Neural crest cell (in vitro differentiated cells): ENCODE measurements at regions not wholly inside any gene's neighbourhood (a gene's known extent, or its start where the extent isn't known, plus 50 kb on each side); places are given as distances from the start of the nearest gene placed in this dataset.

ENCODE experiments used
- DNase-seq: peaks from one replicate; pipeline ENCODE4 v3.0.0; 2021; ENCODE audit warnings: low read depth, mixed read lengths, low spot score
- H3K27ac Mint-ChIP-seq: one replicate; pipeline ENCODE4 v1.8.0; 2021; ENCODE audit warnings: mild to moderate bottlenecking, mixed read lengths; ENCODE audit not compliant: unreplicated experiment
- H3K27me3 Mint-ChIP-seq: 2 replicates; pipeline ENCODE4 v1.8.0; 2021; ENCODE audit warnings: low read depth, mild to moderate bottlenecking, mixed read lengths
- H3K36me3 Mint-ChIP-seq: 2 replicates; pipeline ENCODE4 v1.8.0; 2021; ENCODE audit warnings: low read depth, mild to moderate bottlenecking, mixed read lengths
- H3K4me1 Mint-ChIP-seq: 2 replicates; pipeline ENCODE4 v1.8.0; 2021; ENCODE audit warnings: mixed read lengths
- H3K4me3 Mint-ChIP-seq: one replicate; pipeline ENCODE4 v1.8.0; 2021; ENCODE audit warnings: mild to moderate bottlenecking, mixed read lengths
- H3K9me3 Mint-ChIP-seq: 2 replicates; pipeline ENCODE4 v1.8.0; 2021; ENCODE audit warnings: mixed read lengths
- TF ChIP-seq, protein P1 (sequence below): fragments of 200-600 bp; sonication (generic); conservative IDR thresholded peaks from 2 replicates; pipeline ENCODE4 v1.5.0; 2021; ENCODE audit warnings: antibody characterized with exemption, mild to moderate bottlenecking

DNA sequence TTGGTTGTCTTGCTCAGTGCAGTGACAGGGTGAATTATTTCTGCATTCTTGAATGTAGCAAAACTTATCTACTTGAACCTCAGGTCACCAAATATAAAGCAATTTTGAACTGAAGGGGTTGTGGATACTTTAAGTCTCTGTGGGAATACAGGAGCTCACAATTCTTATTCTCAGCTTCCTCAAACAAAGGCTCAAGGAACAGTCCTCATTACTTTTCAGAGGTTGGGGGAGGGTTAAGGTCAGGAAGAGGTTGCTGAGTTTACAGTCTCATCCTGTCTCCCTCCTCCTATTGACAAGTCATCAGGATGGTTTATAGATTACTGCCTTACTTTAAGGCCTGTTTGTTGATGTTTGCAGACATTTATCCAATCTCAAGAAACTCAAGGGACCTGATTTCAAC lies 143.6 kb upstream of the SPACA1 start:
- DNase-seq = no peak
- H3K27me3 Mint-ChIP-seq = no peaks in the 10 kb centered on the region
- peak overlapping the region; percentile 70 for H3K27ac Mint-ChIP-seq
- TF ChIP-seq, protein P1, sequence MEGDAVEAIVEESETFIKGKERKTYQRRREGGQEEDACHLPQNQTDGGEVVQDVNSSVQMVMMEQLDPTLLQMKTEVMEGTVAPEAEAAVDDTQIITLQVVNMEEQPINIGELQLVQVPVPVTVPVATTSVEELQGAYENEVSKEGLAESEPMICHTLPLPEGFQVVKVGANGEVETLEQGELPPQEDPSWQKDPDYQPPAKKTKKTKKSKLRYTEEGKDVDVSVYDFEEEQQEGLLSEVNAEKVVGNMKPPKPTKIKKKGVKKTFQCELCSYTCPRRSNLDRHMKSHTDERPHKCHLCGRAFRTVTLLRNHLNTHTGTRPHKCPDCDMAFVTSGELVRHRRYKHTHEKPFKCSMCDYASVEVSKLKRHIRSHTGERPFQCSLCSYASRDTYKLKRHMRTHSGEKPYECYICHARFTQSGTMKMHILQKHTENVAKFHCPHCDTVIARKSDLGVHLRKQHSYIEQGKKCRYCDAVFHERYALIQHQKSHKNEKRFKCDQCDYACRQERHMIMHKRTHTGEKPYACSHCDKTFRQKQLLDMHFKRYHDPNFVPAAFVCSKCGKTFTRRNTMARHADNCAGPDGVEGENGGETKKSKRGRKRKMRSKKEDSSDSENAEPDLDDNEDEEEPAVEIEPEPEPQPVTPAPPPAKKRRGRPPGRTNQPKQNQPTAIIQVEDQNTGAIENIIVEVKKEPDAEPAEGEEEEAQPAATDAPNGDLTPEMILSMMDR = no peak
- no peaks in the 10 kb centered on the region for H3K36me3 Mint-ChIP-seq
- H3K4me3 Mint-ChIP-seq = peak overlapping the region; percentile 27
- H3K4me1 Mint-ChIP-seq = peaks cover 52% of the 10 kb centered on the region
- no peaks in the 10 kb centered on the region for H3K9me3 Mint-ChIP-seq

- peaks cover 47% of the 10 kb centered on the region for H3K4me1 Mint-ChIP-seq
- no peaks in the 10 kb centered on the region for H3K9me3 Mint-ChIP-seq
- H3K27ac Mint-ChIP-seq = no peak overlapping the region
- no peaks in the 10 kb centered on the region for H3K27me3 Mint-ChIP-seq
- no peak overlapping the region for H3K4me3 Mint-ChIP-seq
- DNase-seq = no peak
- H3K36me3 Mint-ChIP-seq = no peaks in the 10 kb centered on the region
- TF ChIP-seq, protein P1 = no peak
Observed at GRCh38 chr6:87903323-87903722, 144.3 kb upstream of the SPACA1 start.

DNA sequence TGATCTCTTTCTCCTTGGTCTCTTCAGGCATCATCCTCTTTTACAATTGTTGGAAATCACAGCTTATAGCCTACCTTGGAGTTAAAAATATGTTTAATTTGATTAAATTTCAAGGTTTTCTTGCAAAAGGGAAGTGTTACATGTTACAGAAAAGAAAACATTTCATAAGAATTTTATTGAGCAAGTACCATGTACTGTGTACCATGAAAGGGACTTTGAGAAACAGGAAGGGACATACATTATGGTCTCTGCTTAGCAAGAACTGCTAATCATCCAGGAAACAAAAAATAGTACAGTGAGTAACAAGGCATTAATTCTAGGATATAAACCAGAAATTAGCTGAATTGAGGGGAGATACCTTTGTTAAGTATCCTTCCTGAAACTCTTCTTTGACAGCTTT lies 145.3 kb upstream of the SPACA1 start:
- no peak for DNase-seq
- no peak overlapping the region for H3K27ac Mint-ChIP-seq
- H3K4me3 Mint-ChIP-seq = no peak overlapping the region
- peaks cover 42% of the 10 kb centered on the region for H3K4me1 Mint-ChIP-seq
- H3K36me3 Mint-ChIP-seq = no peaks in the 10 kb centered on the region
- TF ChIP-seq, protein P1 = no peak
- H3K9me3 Mint-ChIP-seq = no peaks in the 10 kb centered on the region
- H3K27me3 Mint-ChIP-seq = no peaks in the 10 kb centered on the region

- DNase-seq = no peak
- no peaks in the 10 kb centered on the region for H3K27me3 Mint-ChIP-seq
- H3K4me3 Mint-ChIP-seq = no peak overlapping the region
- H3K27ac Mint-ChIP-seq = peak overlapping the region; percentile 60
- no peaks in the 10 kb centered on the region for H3K36me3 Mint-ChIP-seq
- TF ChIP-seq, protein P1 = no peak
- H3K4me1 Mint-ChIP-seq = peaks cover 36% of the 10 kb centered on the region
- H3K9me3 Mint-ChIP-seq = no peaks in the 10 kb centered on the region
Observed at GRCh38 chr6:87901613-87902012, 146.0 kb upstream of the SPACA1 start.

DNA sequence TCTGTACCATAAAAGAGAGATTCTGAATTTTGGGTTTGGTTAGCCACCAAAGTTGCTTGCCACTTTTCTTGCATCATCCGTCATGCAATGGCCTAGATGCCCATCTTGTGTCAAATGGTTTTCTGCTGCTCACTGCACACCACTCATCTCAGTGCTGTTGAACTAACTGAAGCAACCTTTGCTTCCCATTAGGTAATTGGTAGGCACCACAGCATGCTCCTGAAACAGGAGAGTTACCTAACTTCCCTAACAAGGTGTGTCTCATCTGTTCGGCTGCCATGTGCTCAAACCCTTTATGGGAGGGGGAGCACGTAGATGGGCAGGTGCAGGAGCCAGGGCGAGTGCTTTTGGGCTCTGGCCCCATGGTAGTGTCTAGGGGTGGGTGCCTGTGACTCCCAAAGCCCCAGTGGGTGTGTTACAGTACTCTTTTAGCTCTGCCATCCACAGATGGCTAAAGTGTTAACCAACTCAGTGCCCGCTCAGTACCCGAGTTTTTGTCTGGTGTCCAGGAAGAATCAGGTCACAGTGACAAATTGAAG lies 147.4 kb upstream of the SPACA1 start:
- TF ChIP-seq, protein P1 = no peak
- H3K27me3 Mint-ChIP-seq = no peaks in the 10 kb centered on the region
- H3K4me3 Mint-ChIP-seq = no peak overlapping the region
- no peaks in the 10 kb centered on the region for H3K36me3 Mint-ChIP-seq
- no peak overlapping the region for H3K27ac Mint-ChIP-seq
- DNase-seq = no peak
- no peaks in the 10 kb centered on the region for H3K9me3 Mint-ChIP-seq
- peaks cover 27% of the 10 kb centered on the region for H3K4me1 Mint-ChIP-seq
